Suprapubic skin (tissue), 4 donors: ENCODE measurements at regions not wholly inside any gene's neighbourhood (a gene's known extent, or its start where the extent isn't known, plus 50 kb on each side); places are given as distances from the start of the nearest gene placed in this dataset.

Source experiments
- DNase-seq, 2 donors: peaks; one replicate each; pipeline ENCODE4 v3.0.0-alpha.2; 2019; ENCODE audit warnings: low spot score in 2 of 2
- H3K27ac ChIP-seq: fragments of 200-600 bp; sonication (generic); one replicate; pipeline ENCODE4 v1.5.1; 2019
- H3K27me3 ChIP-seq: fragments of 200-600 bp; sonication (generic); one replicate; pipeline ENCODE4 v1.5.1; 2019
- H3K36me3 ChIP-seq: fragments of 200-600 bp; sonication (generic); one replicate; pipeline ENCODE4 v1.5.1; 2019
- H3K4me1 ChIP-seq: fragments of 200-600 bp; sonication (generic); one replicate; pipeline ENCODE4 v1.5.1; 2019
- H3K4me3 ChIP-seq: fragments of 200-600 bp; sonication (generic); one replicate; pipeline ENCODE4 v1.5.1; 2019; ENCODE audit warnings: mild to moderate bottlenecking
- H3K9me3 ChIP-seq: fragments of 200-600 bp; sonication (generic); one replicate; pipeline ENCODE4 v1.5.1; 2019
- EP300 ChIP-seq: sonication (generic); formaldehyde crosslinking; IDR thresholded peaks from one replicate; pipeline ENCODE4 v1.6.1; 2017; ENCODE audit warnings: antibody characterized with exemption
- POLR2A ChIP-seq, 2 donors: fragments of 450-650 bp; IDR thresholded peaks; one replicate each; pipeline ENCODE4 v1.6.1; 2017; ENCODE audit warnings: antibody characterized with exemption in 2 of 2, mild to moderate bottlenecking in 2 of 2, moderate library complexity in 2 of 2
- POLR2AphosphoS5 ChIP-seq, 3 donors: sonication (generic); formaldehyde crosslinking; IDR thresholded peaks; one replicate each; pipeline ENCODE4 v1.6.1; 2017; ENCODE audit warnings: antibody characterized with exemption in 3 of 3
- WGBS: methylation state at CpG from one replicate; pipeline ENCODE4 v1.1.5; 2018; 5-methylcytosine and 5-hydroxymethylcytosine counted together
- TF ChIP-seq, protein P1 (sequence below), 2 donors: fragments of 200-600 bp in 1 of 2; fragments of 450-650 bp in 1 of 2; sonication (generic) in 1 of 2; IDR thresholded peaks; one replicate each; pipeline ENCODE4 v1.5.1; 2016 to 2019; ENCODE audit warnings: antibody characterized with exemption in 2 of 2, mild to moderate bottlenecking in 1 of 2, moderate library complexity in 1 of 2

DNA sequence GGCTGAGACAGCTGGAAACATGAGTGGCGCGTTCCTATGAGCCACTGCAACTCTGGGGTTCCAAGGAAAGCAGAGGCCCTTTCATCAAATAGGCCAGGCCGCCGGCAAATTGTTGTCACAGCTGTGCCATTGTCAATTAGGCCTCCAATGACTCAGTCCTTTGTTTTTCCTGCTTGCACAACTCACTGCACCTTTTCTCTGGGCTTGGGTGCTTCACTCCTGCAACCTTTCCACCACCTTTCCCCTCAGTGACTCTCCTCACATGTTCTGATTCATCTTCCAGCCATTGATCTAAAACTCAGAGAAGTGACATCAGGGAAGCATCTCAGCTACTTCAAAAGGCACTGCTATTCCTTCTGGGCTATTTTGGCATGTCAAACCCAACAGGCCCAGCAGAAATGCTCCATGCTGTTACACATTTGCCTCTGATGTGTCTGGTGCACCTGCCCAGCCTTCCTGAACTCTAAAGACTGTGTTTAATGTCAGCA, 653.7 kb downstream of the NR2F1-AS1 start:
- Histone ChIP-seq H3K27me3 (no peaks in the 10 kb centered on the region), H3K27ac (no peak overlapping the region), H3K4me1 (no peaks in the 10 kb centered on the region), H3K36me3 (no peaks in the 10 kb centered on the region), H3K9me3 (no peaks in the 10 kb centered on the region), H3K4me3 (no peak overlapping the region)
- 65% methylated on average over 4 of the region's 4 CpGs for WGBS
- TF ChIP-seq EP300 (no peak), POLR2A (IDR thresholded peaks at IDR 0.05) (no peak), POLR2AphosphoS5 (IDR thresholded peaks at IDR 0.05) (no peak)
- TF ChIP-seq, protein P1, sequence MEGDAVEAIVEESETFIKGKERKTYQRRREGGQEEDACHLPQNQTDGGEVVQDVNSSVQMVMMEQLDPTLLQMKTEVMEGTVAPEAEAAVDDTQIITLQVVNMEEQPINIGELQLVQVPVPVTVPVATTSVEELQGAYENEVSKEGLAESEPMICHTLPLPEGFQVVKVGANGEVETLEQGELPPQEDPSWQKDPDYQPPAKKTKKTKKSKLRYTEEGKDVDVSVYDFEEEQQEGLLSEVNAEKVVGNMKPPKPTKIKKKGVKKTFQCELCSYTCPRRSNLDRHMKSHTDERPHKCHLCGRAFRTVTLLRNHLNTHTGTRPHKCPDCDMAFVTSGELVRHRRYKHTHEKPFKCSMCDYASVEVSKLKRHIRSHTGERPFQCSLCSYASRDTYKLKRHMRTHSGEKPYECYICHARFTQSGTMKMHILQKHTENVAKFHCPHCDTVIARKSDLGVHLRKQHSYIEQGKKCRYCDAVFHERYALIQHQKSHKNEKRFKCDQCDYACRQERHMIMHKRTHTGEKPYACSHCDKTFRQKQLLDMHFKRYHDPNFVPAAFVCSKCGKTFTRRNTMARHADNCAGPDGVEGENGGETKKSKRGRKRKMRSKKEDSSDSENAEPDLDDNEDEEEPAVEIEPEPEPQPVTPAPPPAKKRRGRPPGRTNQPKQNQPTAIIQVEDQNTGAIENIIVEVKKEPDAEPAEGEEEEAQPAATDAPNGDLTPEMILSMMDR (IDR thresholded peaks at IDR 0.05) = no peak
- DNase-seq = no peak

DNA sequence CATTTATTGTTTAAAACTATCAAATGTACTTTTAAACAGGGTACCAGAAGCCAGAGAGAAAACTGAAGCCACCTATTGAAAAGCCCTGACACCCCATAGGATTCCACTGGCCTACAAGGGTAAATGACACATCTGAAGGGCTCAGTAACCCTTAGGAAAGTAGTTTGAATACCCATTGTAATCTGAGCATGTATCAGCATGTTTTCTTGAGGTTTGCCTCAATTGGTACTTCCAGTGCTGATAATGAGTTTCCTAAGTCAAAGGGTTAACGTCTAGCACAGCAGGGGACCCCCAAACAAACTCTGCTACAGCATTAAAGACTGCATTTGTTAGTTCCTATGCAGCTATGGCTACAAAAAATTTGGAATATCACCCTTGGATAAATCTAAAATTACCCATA, 657.1 kb downstream of the NR2F1-AS1 start:
- H3K4me3 ChIP-seq = no peak overlapping the region
- TF ChIP-seq, protein P1 (IDR thresholded peaks at IDR 0.05) = no peak
- TF ChIP-seq POLR2AphosphoS5 (IDR thresholded peaks at IDR 0.05) (no peak), POLR2A (IDR thresholded peaks at IDR 0.05) (no peak), EP300 (no peak)
- no peaks in the 10 kb centered on the region for H3K27me3 ChIP-seq
- 25% methylated on average over 1 of the region's 1 CpG for WGBS
- no peaks in the 10 kb centered on the region for H3K9me3 ChIP-seq
- no peaks in the 10 kb centered on the region for H3K4me1 ChIP-seq
- DNase-seq = no peak
- no peaks in the 10 kb centered on the region for H3K36me3 ChIP-seq
- no peak overlapping the region for H3K27ac ChIP-seq

DNA sequence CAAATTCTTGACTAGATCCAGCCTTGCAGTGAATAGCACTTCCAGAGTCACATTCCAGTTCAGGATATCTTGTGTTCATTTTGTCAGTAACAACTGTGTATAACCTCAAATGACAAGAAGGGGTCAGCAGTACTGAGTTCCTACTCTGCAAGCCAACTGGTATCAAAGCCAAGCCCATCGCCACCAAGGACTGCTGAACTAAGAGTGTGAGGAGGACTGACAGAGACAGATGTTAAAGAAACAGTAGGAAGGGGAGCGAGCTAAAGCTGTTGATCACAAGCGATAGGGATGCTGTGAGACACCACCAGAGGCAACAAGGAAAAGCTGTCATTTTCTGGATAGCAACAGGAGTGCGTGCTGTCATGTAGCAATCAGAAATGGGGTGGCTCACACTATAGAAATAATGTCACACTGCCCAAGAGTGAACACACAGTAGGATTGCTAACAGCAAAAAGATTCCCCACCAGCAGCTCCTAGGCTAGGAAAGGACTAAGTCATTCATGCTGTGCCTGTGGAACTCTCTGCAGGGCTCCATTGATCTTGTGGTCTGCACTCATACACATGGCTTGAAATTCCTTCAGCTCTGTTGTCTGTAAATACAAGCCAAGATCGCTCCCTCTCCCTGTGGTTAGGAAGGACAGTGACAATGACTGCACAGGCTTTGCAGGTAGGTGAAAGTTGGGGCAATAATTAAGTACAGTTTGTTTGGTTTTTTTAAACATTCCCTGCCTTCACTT, 658.6 kb downstream of the NR2F1-AS1 start:
- TF ChIP-seq POLR2A (IDR thresholded peaks at IDR 0.05) (no peak), POLR2AphosphoS5 (IDR thresholded peaks at IDR 0.05) (no peak), EP300 (no peak)
- TF ChIP-seq, protein P1 (IDR thresholded peaks at IDR 0.05) = no peak
- H3K4me3 ChIP-seq = no peak overlapping the region
- DNase-seq = no peak
- no peaks in the 10 kb centered on the region for H3K4me1 ChIP-seq
- WGBS = 84% methylated on average over 5 of the region's 5 CpGs
- no peaks in the 10 kb centered on the region for H3K9me3 ChIP-seq
- H3K27ac ChIP-seq = no peak overlapping the region
- H3K36me3 ChIP-seq = no peaks in the 10 kb centered on the region
- no peaks in the 10 kb centered on the region for H3K27me3 ChIP-seq

DNA sequence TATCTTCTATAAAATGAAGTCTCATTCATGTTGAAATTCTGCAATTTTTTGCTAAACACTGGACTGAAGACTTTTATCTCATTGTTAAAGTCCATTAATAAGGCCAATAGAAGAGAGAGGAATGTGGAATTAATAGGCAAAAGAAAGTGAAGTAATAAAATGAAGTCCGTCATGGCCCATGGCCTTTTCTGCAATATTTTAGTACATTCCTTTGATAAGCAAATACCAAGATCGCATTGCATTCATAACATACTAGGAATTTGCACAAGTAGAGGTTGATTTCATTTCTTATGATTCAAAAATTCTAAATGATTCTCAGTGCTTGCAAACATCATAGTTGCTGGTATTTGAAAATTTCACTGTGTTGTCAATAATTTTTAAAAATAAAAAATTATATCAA, 664.0 kb downstream of the NR2F1-AS1 start:
- Histone ChIP-seq H3K36me3 (no peaks in the 10 kb centered on the region), H3K4me3 (no peak overlapping the region), H3K4me1 (no peaks in the 10 kb centered on the region), H3K27ac (no peak overlapping the region), H3K9me3 (no peaks in the 10 kb centered on the region), H3K27me3 (no peaks in the 10 kb centered on the region)
- no peak for DNase-seq
- 90% methylated on average over 2 of the region's 2 CpGs for WGBS
- no peak for TF ChIP-seq POLR2A (IDR thresholded peaks at IDR 0.05)
- TF ChIP-seq, protein P1 (IDR thresholded peaks at IDR 0.05) = no peak
- TF ChIP-seq EP300 = no peak
- no peak for TF ChIP-seq POLR2AphosphoS5 (IDR thresholded peaks at IDR 0.05)

DNA sequence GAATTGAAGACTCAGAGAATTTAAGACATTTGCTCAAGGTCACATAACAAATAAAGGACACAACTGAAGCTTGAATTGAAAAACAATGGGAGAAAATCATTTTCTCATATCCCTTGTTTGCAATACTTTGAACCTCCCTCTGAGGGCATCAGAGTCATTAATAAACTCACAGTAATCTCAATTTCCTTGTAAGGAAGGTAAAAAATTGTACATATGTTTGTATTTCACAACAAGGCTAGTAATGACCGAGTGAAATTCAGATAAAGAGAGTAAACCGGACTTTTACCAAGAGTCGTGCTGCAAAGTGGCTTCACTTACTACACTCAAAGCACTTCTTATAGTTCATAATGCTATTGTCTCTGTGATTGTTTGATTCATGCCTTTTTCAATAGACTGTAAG, 665.0 kb downstream of the NR2F1-AS1 start:
- TF ChIP-seq, protein P1 (IDR thresholded peaks at IDR 0.05) = no peak
- TF ChIP-seq POLR2A (IDR thresholded peaks at IDR 0.05) (no peak), POLR2AphosphoS5 (IDR thresholded peaks at IDR 0.05) (no peak), EP300 (no peak)
- H3K4me1 ChIP-seq = no peaks in the 10 kb centered on the region
- no peak overlapping the region for H3K27ac ChIP-seq
- H3K27me3 ChIP-seq = no peaks in the 10 kb centered on the region
- no peaks in the 10 kb centered on the region for H3K36me3 ChIP-seq
- no peak overlapping the region for H3K4me3 ChIP-seq
- DNase-seq = no peak
- WGBS = 71% methylated on average over 3 of the region's 3 CpGs
- H3K9me3 ChIP-seq = no peaks in the 10 kb centered on the region
